ENCODE measurements at regions not wholly inside any gene's neighbourhood (a gene's known extent, or its start where the extent isn't known, plus 50 kb on each side); places are given as distances from the start of the nearest gene placed in this dataset.

GRCh38 chr4:184541907-184542306 is 67.6 kb upstream of the IRF2 start:
- Histone ChIP-seq H3K36me3 (no peaks in the 10 kb centered on the region), H3K4me1 (no peaks in the 10 kb centered on the region), H3K27me3 (no peaks in the 10 kb centered on the region), H3K27ac (no peak overlapping the region), H3K9me3 (no peaks in the 10 kb centered on the region), H3K4me3 (no peak overlapping the region)
- intact Hi-C loops (cut with DNase I) = loop anchor here (10.0 kb wide), 1 partner anchor 287 kb away; no protein-coding TSS in a partner anchor
- DNase-seq = no peak
- no peak for TF ChIP-seq CTCF (IDR thresholded peaks at IDR 0.05)
- no peak for ATAC-seq

- intact Hi-C loops (cut with DNase I) = loop anchor here (10.0 kb wide), 1 partner anchor 286 kb away; no protein-coding TSS in a partner anchor
- Histone ChIP-seq H3K4me3 (no peak overlapping the region), H3K27me3 (no peaks in the 10 kb centered on the region), H3K4me1 (peaks cover 16% of the 10 kb centered on the region), H3K9me3 (no peaks in the 10 kb centered on the region), H3K36me3 (no peaks in the 10 kb centered on the region), H3K27ac (no peak overlapping the region)
- ATAC-seq (no peak), DNase-seq (no peak)
- no peak for TF ChIP-seq CTCF (IDR thresholded peaks at IDR 0.05)
Observed at GRCh38 chr4:184540307-184540706, 66.0 kb upstream of the IRF2 start.

GRCh38 chr4:184538023-184538599 is 63.8 kb upstream of the IRF2 start:
- Histone ChIP-seq H3K4me3 (peak overlapping the region; percentile 82), H3K36me3 (no peaks in the 10 kb centered on the region), H3K9me3 (no peaks in the 10 kb centered on the region), H3K27ac (peak overlapping the region; percentile 98), H3K4me1 (peaks cover 34% of the 10 kb centered on the region), H3K27me3 (no peaks in the 10 kb centered on the region)
- DNase-seq (peak; percentile 87), ATAC-seq (peak; percentile 95)
- peak; percentile 69 for TF ChIP-seq CTCF (IDR thresholded peaks at IDR 0.05)
- intact Hi-C loops (cut with DNase I) = loop anchor here (10.0 kb wide), 1 partner anchor 63 kb away; the partner anchor contains the start of gene IRF2

GRCh38 chr4:184537269-184538022 is 63.1 kb upstream of the IRF2 start:
- peaks cover 34% of the 10 kb centered on the region for H3K4me1 ChIP-seq
- no peaks in the 10 kb centered on the region for H3K9me3 ChIP-seq
- peak; percentile 97 for ATAC-seq
- intact Hi-C loops (cut with DNase I) = loop anchor here (10.0 kb wide), 1 partner anchor 63 kb away; the partner anchor contains the start of gene IRF2
- no peaks in the 10 kb centered on the region for H3K27me3 ChIP-seq
- peak overlapping the region; percentile 82 for H3K4me3 ChIP-seq
- peak; percentile 98 for DNase-seq
- no peaks in the 10 kb centered on the region for H3K36me3 ChIP-seq
- no peak for TF ChIP-seq CTCF (IDR thresholded peaks at IDR 0.05)
- peak overlapping the region; percentile 98 for H3K27ac ChIP-seq

GRCh38 chr4:184536881-184537248 is 62.5 kb upstream of the IRF2 start:
- Histone ChIP-seq H3K27me3 (no peaks in the 10 kb centered on the region), H3K36me3 (no peaks in the 10 kb centered on the region), H3K9me3 (no peaks in the 10 kb centered on the region), H3K27ac (peak overlapping the region; percentile 98), H3K4me3 (peak overlapping the region; percentile 82), H3K4me1 (peaks cover 34% of the 10 kb centered on the region)
- ATAC-seq (no peak), DNase-seq (no peak)
- intact Hi-C loops (cut with DNase I) = loop anchor here (10.0 kb wide), 1 partner anchor 62 kb away; the partner anchor contains the start of gene IRF2
- TF ChIP-seq CTCF (IDR thresholded peaks at IDR 0.05) = no peak

Data from upper lobe of right lung (tissue), 1 donor.